K562 (cell line): ENCODE measurements at regions not wholly inside any gene's neighbourhood (a gene's known extent, or its start where the extent isn't known, plus 50 kb on each side); places are given as distances from the start of the nearest gene placed in this dataset.

Experiments used
- CTCF ChIP-seq, 3 experiments: IDR thresholded peaks in 2 of 3; conservative IDR thresholded peaks in 1 of 3; 2 replicates each; pipeline ENCODE4 v1.5.1; 2011 to 2012; ENCODE audit warnings: low read length in 3 of 3, mild to moderate bottlenecking in 3 of 3, control low read depth in 2 of 3, improper control_type of control experiment in 1 of 3, inconsistent platforms in 1 of 3, low read depth in 1 of 3, mixed read lengths in 1 of 3, moderate library complexity in 1 of 3; ENCODE audit not compliant: insufficient read depth in 2 of 3
- EZH2 ChIP-seq: IDR thresholded peaks from 2 replicates; pipeline ENCODE4 v1.6.1; 2012; ENCODE audit warnings: low read depth, mild to moderate bottlenecking, inconsistent platforms, low read length, borderline replicate concordance
- HDAC6 ChIP-seq: IDR thresholded peaks from 2 replicates; pipeline ENCODE4 v1.6.1; 2012; ENCODE audit warnings: low read depth, mild to moderate bottlenecking, control low read depth, inconsistent platforms, low read length, moderate library complexity
- MCM3 ChIP-seq: fragments of 450-650 bp; IDR thresholded peaks from 2 replicates; pipeline ENCODE4 v1.6.1; 2016
- NELFE ChIP-seq: IDR thresholded peaks from 2 replicates; pipeline ENCODE4 v1.6.1; 2011; ENCODE audit warnings: mild to moderate bottlenecking; ENCODE audit not compliant: insufficient read depth, insufficient read length
- SETDB1 ChIP-seq: IDR thresholded peaks from one replicate; pipeline ENCODE4 v1.6.1; 2012; ENCODE audit warnings: low read length, control low read depth, inconsistent platforms
- STAT6 ChIP-seq: sonication (generic); formaldehyde crosslinking; IDR thresholded peaks from 2 replicates; pipeline ENCODE4 v1.8.1; 2023; ENCODE audit warnings: mild to moderate bottlenecking, missing genetic modification reagents
- USF1 ChIP-seq: sonication (generic); formaldehyde crosslinking; IDR thresholded peaks from 2 replicates; pipeline ENCODE4 v1.9.0; 2022; ENCODE audit warnings: mild to moderate bottlenecking, missing genetic modification reagents
- ZNF274 ChIP-seq: IDR thresholded peaks from 2 replicates; pipeline ENCODE4 v1.6.1; 2011; ENCODE audit warnings: low read depth, mild to moderate bottlenecking, low read length, moderate library complexity, borderline replicate concordance
- TF ChIP-seq, protein P1 (sequence below), 2 experiments: fragments of 450-650 bp in 1 of 2; IDR thresholded peaks; 2 replicates each; pipeline ENCODE4 v1.6.1; 2011 to 2017; ENCODE audit warnings: low read depth in 2 of 2, antibody characterized with exemption in 1 of 2, borderline replicate concordance in 1 of 2, low read length in 1 of 2, mild to moderate bottlenecking in 1 of 2, mixed read lengths in 1 of 2; ENCODE audit not compliant: control insufficient read depth in 1 of 2
- TF ChIP-seq, protein P2 (sequence below): sonication (generic); formaldehyde crosslinking; IDR thresholded peaks from 2 replicates; pipeline ENCODE4 v1.8.1; 2022; ENCODE audit warnings: missing genetic modification reagents

DNA sequence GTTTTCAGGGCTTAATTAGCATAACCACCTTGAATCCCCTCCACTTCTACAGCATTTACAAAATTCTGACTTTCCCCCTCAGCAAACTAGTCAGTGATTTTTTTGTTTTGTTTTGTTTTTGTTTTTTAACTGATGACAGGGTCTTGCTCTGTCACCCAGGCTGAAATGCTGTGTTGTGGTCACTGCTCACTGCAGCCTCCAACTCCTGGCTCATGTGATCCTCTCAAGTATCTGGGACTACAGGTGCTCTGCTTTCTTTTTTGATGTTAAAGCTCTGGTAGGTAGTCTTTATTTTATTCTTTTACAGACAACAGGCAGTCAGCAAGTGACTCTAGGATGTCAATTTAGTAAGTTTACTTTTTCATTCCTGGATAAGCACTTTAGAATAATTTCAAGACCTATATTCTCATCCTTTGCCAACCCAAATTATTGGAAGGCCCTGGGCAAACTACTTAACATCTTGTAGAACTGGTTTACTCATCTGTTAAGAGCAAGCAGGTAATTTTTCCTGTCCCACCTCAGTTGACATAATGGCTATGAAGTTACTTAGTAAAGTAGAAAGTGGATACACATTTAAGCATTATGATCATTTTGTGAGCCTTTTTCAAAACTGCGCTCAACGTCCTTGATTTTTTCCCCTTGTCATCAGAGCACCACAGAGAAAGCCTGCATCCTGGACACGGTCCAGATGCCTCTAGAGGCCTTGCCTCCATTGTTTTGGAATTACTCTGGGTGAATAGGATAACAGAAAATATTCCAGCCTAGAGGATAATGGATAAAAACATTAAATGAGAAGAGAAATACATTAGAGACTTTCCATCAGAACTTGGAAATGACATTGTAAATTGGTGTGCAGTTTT is 69.9 kb upstream of the NDUFB4 start:
- TF ChIP-seq, protein P1, sequence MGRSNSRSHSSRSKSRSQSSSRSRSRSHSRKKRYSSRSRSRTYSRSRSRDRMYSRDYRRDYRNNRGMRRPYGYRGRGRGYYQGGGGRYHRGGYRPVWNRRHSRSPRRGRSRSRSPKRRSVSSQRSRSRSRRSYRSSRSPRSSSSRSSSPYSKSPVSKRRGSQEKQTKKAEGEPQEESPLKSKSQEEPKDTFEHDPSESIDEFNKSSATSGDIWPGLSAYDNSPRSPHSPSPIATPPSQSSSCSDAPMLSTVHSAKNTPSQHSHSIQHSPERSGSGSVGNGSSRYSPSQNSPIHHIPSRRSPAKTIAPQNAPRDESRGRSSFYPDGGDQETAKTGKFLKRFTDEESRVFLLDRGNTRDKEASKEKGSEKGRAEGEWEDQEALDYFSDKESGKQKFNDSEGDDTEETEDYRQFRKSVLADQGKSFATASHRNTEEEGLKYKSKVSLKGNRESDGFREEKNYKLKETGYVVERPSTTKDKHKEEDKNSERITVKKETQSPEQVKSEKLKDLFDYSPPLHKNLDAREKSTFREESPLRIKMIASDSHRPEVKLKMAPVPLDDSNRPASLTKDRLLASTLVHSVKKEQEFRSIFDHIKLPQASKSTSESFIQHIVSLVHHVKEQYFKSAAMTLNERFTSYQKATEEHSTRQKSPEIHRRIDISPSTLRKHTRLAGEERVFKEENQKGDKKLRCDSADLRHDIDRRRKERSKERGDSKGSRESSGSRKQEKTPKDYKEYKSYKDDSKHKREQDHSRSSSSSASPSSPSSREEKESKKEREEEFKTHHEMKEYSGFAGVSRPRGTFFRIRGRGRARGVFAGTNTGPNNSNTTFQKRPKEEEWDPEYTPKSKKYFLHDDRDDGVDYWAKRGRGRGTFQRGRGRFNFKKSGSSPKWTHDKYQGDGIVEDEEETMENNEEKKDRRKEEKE (IDR thresholded peaks at IDR 0.05; ENCODE audit: borderline replicate concordance in 1 of 2, control insufficient read depth in 1 of 2, low read depth in 2 of 2, low read length in 1 of 2): no peak
- no peak for TF ChIP-seq STAT6 (CRISPR knock-in tag)
- TF ChIP-seq CTCF (IDR thresholded peaks at IDR 0.05 in 2 of 3, conservative IDR thresholded peaks at IDR 0.05 in 1 of 3; ENCODE audit: insufficient read depth in 2 of 3, low read depth in 1 of 3, low read length in 3 of 3): no peak
- TF ChIP-seq, protein P2, sequence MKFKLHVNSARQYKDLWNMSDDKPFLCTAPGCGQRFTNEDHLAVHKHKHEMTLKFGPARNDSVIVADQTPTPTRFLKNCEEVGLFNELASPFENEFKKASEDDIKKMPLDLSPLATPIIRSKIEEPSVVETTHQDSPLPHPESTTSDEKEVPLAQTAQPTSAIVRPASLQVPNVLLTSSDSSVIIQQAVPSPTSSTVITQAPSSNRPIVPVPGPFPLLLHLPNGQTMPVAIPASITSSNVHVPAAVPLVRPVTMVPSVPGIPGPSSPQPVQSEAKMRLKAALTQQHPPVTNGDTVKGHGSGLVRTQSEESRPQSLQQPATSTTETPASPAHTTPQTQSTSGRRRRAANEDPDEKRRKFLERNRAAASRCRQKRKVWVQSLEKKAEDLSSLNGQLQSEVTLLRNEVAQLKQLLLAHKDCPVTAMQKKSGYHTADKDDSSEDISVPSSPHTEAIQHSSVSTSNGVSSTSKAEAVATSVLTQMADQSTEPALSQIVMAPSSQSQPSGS (CRISPR knock-in tag): no peak
- TF ChIP-seq NELFE: no peak
- no peak for TF ChIP-seq HDAC6
- TF ChIP-seq ZNF274: no peak
- TF ChIP-seq USF1 (CRISPR knock-in tag): no peak
- TF ChIP-seq EZH2: no peak
- TF ChIP-seq SETDB1: no peak
- TF ChIP-seq MCM3: no peak
